K562 (cell line): ENCODE measurements at regions not wholly inside any gene's neighbourhood (a gene's known extent, or its start where the extent isn't known, plus 50 kb on each side); places are given as distances from the start of the nearest gene placed in this dataset.

ENCODE experiments used
- ARHGAP35 ChIP-seq: fragments of 450-650 bp; IDR thresholded peaks from 2 replicates; pipeline ENCODE4 v1.6.1; 2018; ENCODE audit not compliant: partially characterized antibody
- DDX20 ChIP-seq: fragments of 450-650 bp; IDR thresholded peaks from 2 replicates; pipeline ENCODE4 v1.6.1; 2016; ENCODE audit warnings: missing genetic modification characterization, low read depth, mild to moderate bottlenecking, missing compliant biosample characterization, moderate library complexity
- E4F1 ChIP-seq: fragments of 250-450 bp; sonication (Bioruptor Pico); IDR thresholded peaks from 2 replicates; pipeline ENCODE4 v1.5.0; 2021; ENCODE audit warnings: mild to moderate bottlenecking, borderline replicate concordance
- HLTF ChIP-seq: fragments of 450-650 bp; IDR thresholded peaks from 2 replicates; pipeline ENCODE4 v1.6.1; 2016
- MAFK ChIP-seq: IDR thresholded peaks from 2 replicates; pipeline ENCODE4 v1.6.1; 2011; ENCODE audit warnings: low read length, improper control_type of control experiment
- MIER1 ChIP-seq: fragments of 450-650 bp; IDR thresholded peaks from 2 replicates; pipeline ENCODE4 v1.6.1; 2016; ENCODE audit warnings: antibody characterized with exemption, mild to moderate bottlenecking, low read depth
- MTA2 ChIP-seq: fragments of 450-650 bp; IDR thresholded peaks from 2 replicates; pipeline ENCODE4 v1.6.1; 2016; ENCODE audit warnings: low read depth
- SREBF2 ChIP-seq: sonication (generic); formaldehyde crosslinking; IDR thresholded peaks from 2 replicates; pipeline ENCODE4 v1.4.0; 2020; ENCODE audit warnings: mild to moderate bottlenecking, missing genetic modification reagents
- U2AF2 ChIP-seq: fragments of 200-400 bp; formaldehyde crosslinking; optimal IDR thresholded peaks from 2 replicates; pipeline ENCODE3; 2017; ENCODE audit warnings: low read depth, mild to moderate bottlenecking, low read length
- UBTF ChIP-seq, 2 experiments: IDR thresholded peaks; 2 replicates each; pipeline ENCODE4 v1.6.1; 2012; ENCODE audit warnings: improper control_type of control experiment in 2 of 2, low read depth in 2 of 2, low read length in 2 of 2, borderline replicate concordance in 1 of 2
- ZBTB1 ChIP-seq: sonication (generic); formaldehyde crosslinking; IDR thresholded peaks from 2 replicates; pipeline ENCODE4 v1.8.1; 2023; ENCODE audit warnings: missing genetic modification reagents, low read depth, mild to moderate bottlenecking, borderline replicate concordance
- ZNF121 ChIP-seq: sonication (generic); formaldehyde crosslinking; conservative IDR thresholded peaks from 2 replicates; pipeline ENCODE4 v1.8.0; 2022; ENCODE audit warnings: missing genetic modification reagents
- ZNF318 ChIP-seq, 2 experiments: fragments of 450-650 bp; IDR thresholded peaks; 2 replicates each; pipeline ENCODE4 v1.6.1; 2016; ENCODE audit warnings: mild to moderate bottlenecking in 2 of 2, borderline replicate concordance in 1 of 2, low read depth in 1 of 2, moderate library complexity in 1 of 2

GRCh38 chr6:91683240-91683639 is 1096.4 kb upstream of the MAP3K7 start (continued):
- no peak for TF ChIP-seq ZNF318 (IDR thresholded peaks at IDR 0.05; ENCODE audit: borderline replicate concordance in 1 of 2, low read depth in 1 of 2)
- no peak for TF ChIP-seq DDX20 (tag)
- TF ChIP-seq UBTF (IDR thresholded peaks at IDR 0.05; ENCODE audit: borderline replicate concordance in 1 of 2, low read depth in 2 of 2, low read length in 2 of 2): no peak
- no peak for TF ChIP-seq ZBTB1 (CRISPR knock-in tag)
- TF ChIP-seq ARHGAP35: no peak
- no peak for TF ChIP-seq HLTF
- no peak for TF ChIP-seq MTA2
- no peak for TF ChIP-seq MIER1
- no peak for TF ChIP-seq U2AF2
- no peak for TF ChIP-seq E4F1 (CRISPR knock-in tag)
- no peak for TF ChIP-seq MAFK
- no peak for TF ChIP-seq SREBF2 (CRISPR knock-in tag)
- no peak for TF ChIP-seq ZNF121 (CRISPR knock-in tag)
